Liver (tissue), 8 donors: ENCODE measurements at regions not wholly inside any gene's neighbourhood (a gene's known extent, or its start where the extent isn't known, plus 50 kb on each side); places are given as distances from the start of the nearest gene placed in this dataset.

Experiments
- DNase-seq: peaks from one replicate; pipeline ENCODE4 v3.0.0-alpha.2; 2017; ENCODE audit warnings: low spot score
- H3K27ac ChIP-seq, 2 donors: one replicate each; pipeline ENCODE4 v1.7.0; 2013; ENCODE audit warnings: inconsistent platforms in 2 of 2, low read length in 2 of 2, control low read depth in 1 of 2, low read depth in 1 of 2, mild to moderate bottlenecking in 1 of 2
- H3K27me3 ChIP-seq, 4 donors: one replicate each; pipeline versions ENCODE4 v1.6.1 to v1.7.0; 2013; ENCODE audit warnings: low read length in 3 of 4, inconsistent platforms in 1 of 4, mild to moderate bottlenecking in 1 of 4, moderate library complexity in 1 of 4; ENCODE audit not compliant: control insufficient read depth in 4 of 4, insufficient read depth in 4 of 4
- H3K36me3 ChIP-seq, 4 donors: one replicate each; pipeline versions ENCODE4 v1.6.1 to v1.7.0; 2013; ENCODE audit warnings: low read length in 3 of 4, mild to moderate bottlenecking in 3 of 4, low read depth in 1 of 4, moderate library complexity in 1 of 4; ENCODE audit not compliant: control insufficient read depth in 4 of 4, insufficient read depth in 3 of 4
- H3K4me1 ChIP-seq, 4 donors: one replicate each; pipeline versions ENCODE4 v1.6.1 to v1.7.0; 2013; ENCODE audit warnings: low read length in 3 of 4, mild to moderate bottlenecking in 3 of 4, moderate library complexity in 1 of 4; ENCODE audit not compliant: control insufficient read depth in 4 of 4, insufficient read depth in 4 of 4
- H3K4me3 ChIP-seq, 3 donors: one replicate each; pipeline versions ENCODE4 v1.6.1 to v1.7.0; 2013; ENCODE audit warnings: low read length in 3 of 3, control low read depth in 1 of 3, low read depth in 1 of 3, mild to moderate bottlenecking in 1 of 3
- H3K9ac ChIP-seq, 2 donors: one replicate each; pipeline ENCODE4 v1.7.0; 2013; ENCODE audit warnings: low read length in 2 of 2, mild to moderate bottlenecking in 2 of 2, moderate library complexity in 2 of 2, control low read depth in 1 of 2, low read depth in 1 of 2
- H3K9me3 ChIP-seq, 4 donors: one replicate each; pipeline versions ENCODE4 v1.6.1 to v1.7.0; 2013; ENCODE audit warnings: low read length in 3 of 4; ENCODE audit not compliant: control insufficient read depth in 4 of 4
- EGR1 ChIP-seq, 2 donors: IDR thresholded peaks; 2 replicates each; pipeline ENCODE4 v1.6.1; 2016 to 2018; ENCODE audit warnings: antibody characterized with exemption in 2 of 2, low read depth in 2 of 2
- FOXA1 ChIP-seq: IDR thresholded peaks from 2 replicates; pipeline ENCODE4 v1.6.1; 2016; ENCODE audit warnings: antibody characterized with exemption
- FOXA2 ChIP-seq: IDR thresholded peaks from 2 replicates; pipeline ENCODE4 v1.6.1; 2016; ENCODE audit warnings: antibody characterized with exemption
- GABPA ChIP-seq, 2 donors: IDR thresholded peaks in 1 of 2; conservative IDR thresholded peaks in 1 of 2; 2 replicates each; pipeline ENCODE4 v1.6.1; 2016; ENCODE audit warnings: antibody characterized with exemption in 2 of 2, mild to moderate bottlenecking in 1 of 2, moderate library complexity in 1 of 2
- HNF4A ChIP-seq, 2 donors: conservative IDR thresholded peaks; 2 replicates each; pipeline ENCODE4 v1.6.1; 2016; ENCODE audit warnings: antibody characterized with exemption in 2 of 2, mild to moderate bottlenecking in 2 of 2
- NR2F2 ChIP-seq: IDR thresholded peaks from 2 replicates; pipeline ENCODE4 v1.6.1; 2016; ENCODE audit warnings: antibody characterized with exemption
- RAD21 ChIP-seq, 2 donors: IDR thresholded peaks; 2 replicates each; pipeline ENCODE4 v1.6.1; 2016; ENCODE audit warnings: antibody characterized with exemption in 2 of 2, mild to moderate bottlenecking in 2 of 2
- RXRA ChIP-seq, 2 donors: IDR thresholded peaks; 2 replicates each; pipeline ENCODE4 v1.6.1; 2017 to 2018; ENCODE audit warnings: antibody characterized with exemption in 2 of 2, mild to moderate bottlenecking in 1 of 2
- SP1 ChIP-seq: IDR thresholded peaks from 2 replicates; pipeline ENCODE4 v1.6.1; 2018; ENCODE audit warnings: antibody characterized with exemption, mild to moderate bottlenecking
- TAF1 ChIP-seq: conservative IDR thresholded peaks from 2 replicates; pipeline ENCODE4 v1.6.1; 2016; ENCODE audit warnings: antibody characterized with exemption, mild to moderate bottlenecking
- YY1 ChIP-seq: IDR thresholded peaks from 2 replicates; pipeline ENCODE4 v1.6.1; 2016; ENCODE audit warnings: antibody characterized with exemption, mild to moderate bottlenecking
- WGBS: extraction: QIAGEN DNeasy Blood & Tissue Kit; methylation state at CpG from one replicate; pipeline ENCODE4 v1.1.7; 2013; 5-methylcytosine and 5-hydroxymethylcytosine counted together
- TF ChIP-seq, protein P1 (sequence below): fragments of 150-350 bp; IDR thresholded peaks from 2 replicates; pipeline ENCODE4 v1.5.1; 2017; ENCODE audit warnings: improper control_type of control experiment, low read depth, low read length; ENCODE audit not compliant: missing input control
- TF ChIP-seq, protein P2 (sequence below): IDR thresholded peaks from 2 replicates; pipeline ENCODE4 v1.6.1; 2016; ENCODE audit warnings: antibody characterized with exemption
- TF ChIP-seq, protein P3 (sequence below): IDR thresholded peaks from 2 replicates; pipeline ENCODE4 v1.6.1; 2016; ENCODE audit warnings: antibody characterized with exemption
- TF ChIP-seq, protein P4 (sequence below): IDR thresholded peaks from 2 replicates; pipeline ENCODE4 v1.6.1; 2016; ENCODE audit warnings: antibody characterized with exemption, mild to moderate bottlenecking
- TF ChIP-seq, protein P5 (sequence below): IDR thresholded peaks from 2 replicates; pipeline ENCODE4 v1.6.1; 2016; ENCODE audit warnings: antibody characterized with exemption
- donor health status: healthy.
- donor health status: healthy.
- donor health status: healthy.
- donor health status: healthy.
- donor health status: healthy.

DNA sequence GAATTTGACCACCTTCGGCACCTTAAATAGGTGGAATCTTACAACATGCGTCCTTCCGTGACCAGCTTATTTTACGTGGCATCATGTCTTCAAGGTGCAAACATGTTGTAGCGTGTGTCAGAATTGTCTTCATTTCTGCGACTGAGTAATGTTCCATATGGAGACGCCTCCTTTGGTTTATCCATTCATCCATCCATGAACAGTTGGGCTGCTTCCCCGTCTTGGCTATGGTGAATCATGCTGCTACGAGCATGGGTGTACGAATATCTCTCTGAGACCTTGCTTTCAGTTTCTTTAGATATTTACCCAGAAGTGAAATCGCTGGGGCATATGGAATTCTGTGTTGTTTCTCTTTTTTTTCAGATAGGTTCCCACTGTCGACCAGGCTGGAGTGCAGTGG is 391.9 kb upstream of the IRX2 start:
- H3K9ac ChIP-seq = no peak overlapping the region
- H3K4me3 ChIP-seq = no peak overlapping the region
- no peaks in the 10 kb centered on the region for H3K36me3 ChIP-seq
- H3K27ac ChIP-seq = no peak overlapping the region
- no peak for DNase-seq
- no peak for TF ChIP-seq YY1
- no peak for TF ChIP-seq NR2F2
- TF ChIP-seq, protein P1, sequence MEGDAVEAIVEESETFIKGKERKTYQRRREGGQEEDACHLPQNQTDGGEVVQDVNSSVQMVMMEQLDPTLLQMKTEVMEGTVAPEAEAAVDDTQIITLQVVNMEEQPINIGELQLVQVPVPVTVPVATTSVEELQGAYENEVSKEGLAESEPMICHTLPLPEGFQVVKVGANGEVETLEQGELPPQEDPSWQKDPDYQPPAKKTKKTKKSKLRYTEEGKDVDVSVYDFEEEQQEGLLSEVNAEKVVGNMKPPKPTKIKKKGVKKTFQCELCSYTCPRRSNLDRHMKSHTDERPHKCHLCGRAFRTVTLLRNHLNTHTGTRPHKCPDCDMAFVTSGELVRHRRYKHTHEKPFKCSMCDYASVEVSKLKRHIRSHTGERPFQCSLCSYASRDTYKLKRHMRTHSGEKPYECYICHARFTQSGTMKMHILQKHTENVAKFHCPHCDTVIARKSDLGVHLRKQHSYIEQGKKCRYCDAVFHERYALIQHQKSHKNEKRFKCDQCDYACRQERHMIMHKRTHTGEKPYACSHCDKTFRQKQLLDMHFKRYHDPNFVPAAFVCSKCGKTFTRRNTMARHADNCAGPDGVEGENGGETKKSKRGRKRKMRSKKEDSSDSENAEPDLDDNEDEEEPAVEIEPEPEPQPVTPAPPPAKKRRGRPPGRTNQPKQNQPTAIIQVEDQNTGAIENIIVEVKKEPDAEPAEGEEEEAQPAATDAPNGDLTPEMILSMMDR = no peak
- H3K9me3 ChIP-seq = no peaks in the 10 kb centered on the region
- 84% methylated on average over 12 of the region's 12 CpGs for WGBS
- no peaks in the 10 kb centered on the region for H3K4me1 ChIP-seq
- H3K27me3 ChIP-seq = no peaks in the 10 kb centered on the region

DNA sequence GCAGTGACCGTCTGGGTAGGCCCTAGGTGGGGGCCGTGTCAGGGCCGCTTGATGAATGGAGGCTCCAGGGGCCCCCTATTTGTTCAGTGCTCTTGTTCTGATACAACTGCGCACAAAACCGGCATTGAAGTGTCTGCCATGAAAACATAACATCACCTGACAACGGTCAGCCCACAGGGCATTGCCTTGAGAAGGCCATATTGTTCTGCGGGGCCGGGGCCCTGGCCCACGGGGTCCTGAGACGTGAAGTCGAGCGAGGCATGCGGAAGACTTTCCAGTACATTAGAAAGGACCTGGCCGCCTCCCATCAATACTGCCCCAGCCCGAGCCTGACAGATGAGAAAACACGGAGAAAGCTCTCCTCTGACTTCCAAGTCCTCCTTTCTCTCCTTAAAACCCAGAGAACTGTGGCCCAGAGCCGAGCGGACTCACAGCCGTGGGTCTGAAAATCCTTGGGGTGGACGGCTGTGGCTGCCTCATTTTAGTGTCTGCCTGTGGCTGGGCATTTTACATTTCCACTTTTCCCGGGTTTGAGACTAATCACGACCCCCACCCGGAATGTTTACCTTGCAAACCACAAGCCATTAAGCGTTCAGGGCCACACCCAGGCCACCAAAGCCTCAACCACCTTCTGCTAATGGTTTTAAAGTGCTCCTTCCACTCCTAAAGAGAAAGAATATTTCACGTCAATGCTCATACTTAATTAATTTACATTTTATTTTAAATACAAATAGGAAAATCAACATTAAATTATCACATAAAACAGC is 391.0 kb upstream of the IRX2 start:
- no peak overlapping the region for H3K27ac ChIP-seq
- no peaks in the 10 kb centered on the region for H3K4me1 ChIP-seq
- no peaks in the 10 kb centered on the region for H3K36me3 ChIP-seq
- TF ChIP-seq EGR1 (IDR thresholded peaks at IDR 0.05; ENCODE audit: low read depth in 2 of 2) (no peak), GABPA (IDR thresholded peaks at IDR 0.05 in 1 of 2, conservative IDR thresholded peaks at IDR 0.05 in 1 of 2) (no peak), TAF1 (no peak), FOXA2 (no peak), FOXA1 (no peak), HNF4A (conservative IDR thresholded peaks at IDR 0.05) (no peak), SP1 (no peak), YY1 (no peak), RAD21 (IDR thresholded peaks at IDR 0.05) (no peak), RXRA (IDR thresholded peaks at IDR 0.05) (no peak)
- TF ChIP-seq, protein P2, sequence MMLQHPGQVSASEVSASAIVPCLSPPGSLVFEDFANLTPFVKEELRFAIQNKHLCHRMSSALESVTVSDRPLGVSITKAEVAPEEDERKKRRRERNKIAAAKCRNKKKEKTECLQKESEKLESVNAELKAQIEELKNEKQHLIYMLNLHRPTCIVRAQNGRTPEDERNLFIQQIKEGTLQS = no peak
- TF ChIP-seq, protein P3, sequence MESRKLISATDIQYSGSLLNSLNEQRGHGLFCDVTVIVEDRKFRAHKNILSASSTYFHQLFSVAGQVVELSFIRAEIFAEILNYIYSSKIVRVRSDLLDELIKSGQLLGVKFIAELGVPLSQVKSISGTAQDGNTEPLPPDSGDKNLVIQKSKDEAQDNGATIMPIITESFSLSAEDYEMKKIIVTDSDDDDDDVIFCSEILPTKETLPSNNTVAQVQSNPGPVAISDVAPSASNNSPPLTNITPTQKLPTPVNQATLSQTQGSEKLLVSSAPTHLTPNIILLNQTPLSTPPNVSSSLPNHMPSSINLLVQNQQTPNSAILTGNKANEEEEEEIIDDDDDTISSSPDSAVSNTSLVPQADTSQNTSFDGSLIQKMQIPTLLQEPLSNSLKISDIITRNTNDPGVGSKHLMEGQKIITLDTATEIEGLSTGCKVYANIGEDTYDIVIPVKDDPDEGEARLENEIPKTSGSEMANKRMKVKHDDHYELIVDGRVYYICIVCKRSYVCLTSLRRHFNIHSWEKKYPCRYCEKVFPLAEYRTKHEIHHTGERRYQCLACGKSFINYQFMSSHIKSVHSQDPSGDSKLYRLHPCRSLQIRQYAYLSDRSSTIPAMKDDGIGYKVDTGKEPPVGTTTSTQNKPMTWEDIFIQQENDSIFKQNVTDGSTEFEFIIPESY = no peak
- TF ChIP-seq, protein P4, sequence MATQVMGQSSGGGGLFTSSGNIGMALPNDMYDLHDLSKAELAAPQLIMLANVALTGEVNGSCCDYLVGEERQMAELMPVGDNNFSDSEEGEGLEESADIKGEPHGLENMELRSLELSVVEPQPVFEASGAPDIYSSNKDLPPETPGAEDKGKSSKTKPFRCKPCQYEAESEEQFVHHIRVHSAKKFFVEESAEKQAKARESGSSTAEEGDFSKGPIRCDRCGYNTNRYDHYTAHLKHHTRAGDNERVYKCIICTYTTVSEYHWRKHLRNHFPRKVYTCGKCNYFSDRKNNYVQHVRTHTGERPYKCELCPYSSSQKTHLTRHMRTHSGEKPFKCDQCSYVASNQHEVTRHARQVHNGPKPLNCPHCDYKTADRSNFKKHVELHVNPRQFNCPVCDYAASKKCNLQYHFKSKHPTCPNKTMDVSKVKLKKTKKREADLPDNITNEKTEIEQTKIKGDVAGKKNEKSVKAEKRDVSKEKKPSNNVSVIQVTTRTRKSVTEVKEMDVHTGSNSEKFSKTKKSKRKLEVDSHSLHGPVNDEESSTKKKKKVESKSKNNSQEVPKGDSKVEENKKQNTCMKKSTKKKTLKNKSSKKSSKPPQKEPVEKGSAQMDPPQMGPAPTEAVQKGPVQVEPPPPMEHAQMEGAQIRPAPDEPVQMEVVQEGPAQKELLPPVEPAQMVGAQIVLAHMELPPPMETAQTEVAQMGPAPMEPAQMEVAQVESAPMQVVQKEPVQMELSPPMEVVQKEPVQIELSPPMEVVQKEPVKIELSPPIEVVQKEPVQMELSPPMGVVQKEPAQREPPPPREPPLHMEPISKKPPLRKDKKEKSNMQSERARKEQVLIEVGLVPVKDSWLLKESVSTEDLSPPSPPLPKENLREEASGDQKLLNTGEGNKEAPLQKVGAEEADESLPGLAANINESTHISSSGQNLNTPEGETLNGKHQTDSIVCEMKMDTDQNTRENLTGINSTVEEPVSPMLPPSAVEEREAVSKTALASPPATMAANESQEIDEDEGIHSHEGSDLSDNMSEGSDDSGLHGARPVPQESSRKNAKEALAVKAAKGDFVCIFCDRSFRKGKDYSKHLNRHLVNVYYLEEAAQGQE = no peak
- TF ChIP-seq, protein P1 = no peak
- TF ChIP-seq, protein P5, sequence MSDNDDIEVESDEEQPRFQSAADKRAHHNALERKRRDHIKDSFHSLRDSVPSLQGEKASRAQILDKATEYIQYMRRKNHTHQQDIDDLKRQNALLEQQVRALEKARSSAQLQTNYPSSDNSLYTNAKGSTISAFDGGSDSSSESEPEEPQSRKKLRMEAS = no peak
- H3K9me3 ChIP-seq = no peaks in the 10 kb centered on the region
- 82% methylated on average over 25 of the region's 25 CpGs for WGBS
- H3K4me3 ChIP-seq = no peak overlapping the region
- H3K9ac ChIP-seq = no peak overlapping the region
- no peak for DNase-seq
- no peaks in the 10 kb centered on the region for H3K27me3 ChIP-seq
